NCI-H2196 treated with DMSO at 0.1 percent for 48 hours (cell line): ENCODE measurements at regions not wholly inside any gene's neighbourhood (a gene's known extent, or its start where the extent isn't known, plus 50 kb on each side); places are given as distances from the start of the nearest gene placed in this dataset.
A peak's percentile ranks its signal among the peaks of the same experiment; 100 is the strongest.
"Not testable (repeated sequence)": the region's sequence is repeated elsewhere in the genome, so short reads cannot be mapped to it uniquely, and the experiment has no call there.

Experiments used
- DNase-seq: peaks from one replicate; lab custom pipeline; 2025; ENCODE audit not compliant: unreplicated experiment; lab: John Stamatoyannopoulos, UW

GRCh38 chr7:89616829-89617228 is 537.4 kb upstream of the STEAP1 start:
- DNase-seq: not testable (repeated sequence)

- DNase-seq: no peak
These were observed 536.0 kb upstream of the STEAP1 start for GRCh38 chr7:89618274-89618673.

- no peak for DNase-seq
These were observed 532.2 kb upstream of the STEAP1 start for GRCh38 chr7:89621925-89622641.

DNA sequence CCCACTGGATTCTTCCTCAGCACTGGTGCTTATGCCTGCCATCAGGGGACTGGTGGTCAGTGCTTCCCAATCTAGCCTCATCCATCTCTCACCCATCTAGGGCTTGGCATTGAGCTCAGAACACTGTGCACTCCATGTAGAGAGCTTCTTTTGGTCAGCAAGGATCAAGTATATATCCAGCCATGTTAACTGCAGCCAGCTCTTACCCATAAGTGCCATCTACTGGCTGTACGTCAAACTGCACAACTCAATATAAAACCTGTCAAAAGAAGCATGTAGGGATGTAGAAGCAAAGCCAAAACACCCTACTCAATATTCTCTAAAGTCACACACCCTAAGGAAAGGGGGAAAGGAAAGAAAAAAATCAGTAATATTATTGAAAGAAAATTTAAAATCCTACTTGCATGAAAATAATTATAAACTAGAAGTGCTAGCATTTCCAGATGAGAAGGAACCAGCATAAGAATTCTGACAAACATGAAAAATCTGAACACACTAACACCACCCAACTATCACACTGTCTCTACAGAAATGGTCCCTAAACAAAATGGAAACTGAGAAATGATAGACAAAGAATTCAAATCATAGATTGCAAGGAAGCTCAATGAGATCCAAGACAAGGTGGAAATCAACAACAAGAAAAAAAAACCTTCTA is 531.1 kb upstream of the STEAP1 start:
- DNase-seq: peak; percentile 9

GRCh38 chr7:89624155-89624554 is 530.1 kb upstream of the STEAP1 start:
- DNase-seq: not testable (repeated sequence)

GRCh38 chr7:89648509-89648908 is 505.8 kb upstream of the STEAP1 start:
- DNase-seq: no peak

GRCh38 chr7:89655946-89656345 is 498.3 kb upstream of the STEAP1 start:
- no peak for DNase-seq

GRCh38 chr7:89661876-89662275 is 492.4 kb upstream of the STEAP1 start:
- no peak for DNase-seq

DNA sequence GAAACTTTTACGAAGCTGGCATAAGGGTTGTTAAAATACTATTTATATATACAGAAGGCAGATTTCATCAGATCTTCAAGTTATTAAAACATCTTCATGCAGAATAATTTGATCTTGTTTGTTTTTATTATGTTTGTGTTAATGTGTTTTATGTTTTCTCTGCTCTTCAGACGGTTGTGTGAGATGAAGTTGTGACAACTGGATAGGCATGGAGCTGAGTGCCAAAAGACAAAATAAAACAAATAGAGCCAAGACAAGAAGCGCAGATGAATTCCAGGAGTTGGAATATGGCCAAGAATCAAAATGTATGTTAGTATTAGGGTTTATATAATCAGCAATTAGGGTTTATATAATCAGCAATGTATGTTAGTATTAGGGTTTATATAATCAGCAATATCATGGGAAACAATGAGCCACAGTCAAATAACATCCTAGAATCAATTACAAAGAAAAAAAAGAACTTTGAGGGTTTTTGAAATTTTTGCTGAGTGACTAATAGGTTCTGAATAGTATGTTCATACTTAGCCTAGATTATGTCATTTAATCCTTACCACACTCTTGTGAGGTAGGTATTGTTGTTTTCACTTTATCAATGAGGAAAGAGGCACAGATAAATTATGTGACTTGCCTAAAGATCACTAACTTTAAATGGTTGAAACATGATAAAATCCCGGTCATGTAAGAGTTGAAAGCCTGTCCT is 488.0 kb upstream of the STEAP1 start:
- DNase-seq: no peak

GRCh38 chr7:89680161-89680560 is 474.1 kb upstream of the STEAP1 start:
- DNase-seq: no peak

DNA sequence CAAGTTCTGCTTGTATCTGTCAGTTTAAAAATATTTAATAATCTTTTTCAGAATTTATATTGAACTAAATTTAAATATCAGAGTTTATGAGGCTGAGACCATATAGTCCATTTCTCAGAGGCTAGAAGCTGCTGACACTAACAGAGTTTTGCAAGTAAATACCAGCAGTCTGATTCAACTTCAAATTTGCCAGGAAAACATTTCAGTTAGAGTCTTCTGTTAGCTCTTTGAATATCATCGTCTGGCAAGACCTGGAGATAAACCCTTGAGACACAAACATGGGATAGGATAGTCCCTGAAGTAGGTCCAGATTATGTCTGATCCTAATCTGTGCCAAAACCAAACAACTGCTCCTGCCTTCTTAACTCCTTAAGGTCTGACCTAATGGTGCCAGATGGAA is 472.8 kb upstream of the STEAP1 start:
- DNase-seq: no peak

DNA sequence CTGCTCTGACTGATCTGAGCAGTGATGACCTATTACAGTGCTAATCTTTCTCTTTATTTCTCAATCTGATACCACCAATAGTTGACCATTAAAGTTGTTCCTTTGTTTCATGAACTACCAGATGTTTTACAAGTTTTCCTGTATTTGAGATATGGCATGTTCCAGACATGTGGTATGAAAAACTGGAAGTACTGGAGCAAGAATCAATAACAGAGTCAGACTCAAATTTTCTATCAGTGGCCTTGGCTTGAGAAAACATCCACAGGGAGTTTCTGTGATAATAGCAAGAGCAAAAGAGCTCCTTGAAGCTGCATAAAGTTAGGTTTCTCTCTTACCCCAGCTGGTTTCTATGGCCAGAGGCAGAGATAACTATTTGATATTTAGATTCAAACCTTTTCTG is 469.0 kb upstream of the STEAP1 start:
- DNase-seq: no peak

DNA sequence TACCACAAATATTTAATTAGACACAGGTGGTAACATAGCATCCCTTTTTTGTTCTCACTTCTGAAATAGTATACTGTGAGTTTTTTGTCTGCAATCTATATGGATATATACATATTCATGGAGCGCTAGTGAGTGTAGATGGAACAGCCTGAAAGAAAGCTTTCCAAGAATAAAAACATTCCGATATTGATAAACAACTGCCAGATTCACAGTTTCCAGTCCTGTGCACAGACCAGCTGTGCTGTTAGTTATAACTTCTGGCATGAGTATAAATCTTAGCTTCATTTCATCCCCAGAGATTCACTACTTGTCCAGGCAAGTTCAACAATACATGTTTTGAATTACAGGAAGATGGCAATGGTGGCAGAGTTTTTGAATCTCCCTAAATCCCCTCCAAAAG is 467.1 kb upstream of the STEAP1 start:
- DNase-seq: no peak

GRCh38 chr7:89695241-89695640 is 459.0 kb upstream of the STEAP1 start:
- DNase-seq: no peak

GRCh38 chr7:89714131-89714530 is 440.1 kb upstream of the STEAP1 start:
- no peak for DNase-seq

DNA sequence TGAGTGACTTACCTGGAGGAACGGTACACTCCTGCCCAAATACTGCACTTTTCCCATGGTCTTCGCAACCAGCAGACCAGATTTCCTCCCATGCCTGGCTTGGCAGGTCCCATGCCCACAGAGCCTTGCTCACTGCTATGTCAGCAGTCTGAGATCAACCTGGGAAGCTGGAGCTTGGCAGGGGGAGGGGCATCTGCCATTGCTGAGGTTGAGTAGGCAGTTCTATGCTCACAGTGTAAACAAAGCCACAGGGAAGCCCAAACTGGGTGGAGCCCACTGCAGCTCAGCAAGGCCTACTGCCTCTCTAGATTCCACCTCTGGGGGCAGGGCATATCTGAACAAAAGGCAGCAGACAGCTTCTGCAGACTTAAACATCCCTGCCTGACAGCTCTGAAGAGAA is 435.3 kb upstream of the STEAP1 start:
- DNase-seq: not testable (repeated sequence)

- no peak for DNase-seq
These were observed 425.8 kb upstream of the STEAP1 start for GRCh38 chr7:89728481-89728880.

DNA sequence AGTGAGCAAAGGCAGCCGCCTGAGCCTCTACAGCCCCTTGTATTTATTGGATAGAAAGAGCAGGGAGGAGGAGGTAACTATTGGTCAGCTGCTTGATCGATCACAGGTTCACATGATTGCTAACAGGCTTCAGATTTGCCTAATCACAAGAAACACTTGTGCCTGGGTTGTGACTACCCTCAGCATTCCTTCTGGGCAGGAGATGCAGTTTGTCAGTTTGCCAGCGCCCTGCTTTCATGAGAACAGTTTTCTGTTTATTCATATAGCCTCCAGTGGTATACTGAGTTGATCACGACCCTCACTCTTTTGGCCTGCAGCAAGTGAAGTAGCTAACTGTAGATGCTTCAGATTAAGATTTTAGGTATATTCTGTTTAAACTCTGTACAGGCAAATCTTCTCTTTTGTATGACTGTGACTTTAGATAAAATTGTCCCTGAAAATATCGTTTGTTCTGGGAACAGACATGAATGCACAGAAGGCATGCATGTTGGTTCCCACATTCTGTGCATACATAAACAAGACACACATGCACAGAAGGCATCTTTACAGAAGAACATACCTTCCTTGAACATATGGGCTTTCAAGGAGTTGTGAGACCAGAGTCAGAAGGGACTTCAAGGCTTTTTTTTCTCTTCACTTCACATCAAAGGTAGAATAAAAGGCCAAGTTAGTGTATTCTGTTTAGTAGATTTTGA is 422.4 kb upstream of the STEAP1 start:
- DNase-seq: no peak

GRCh38 chr7:89738549-89738948 is 415.7 kb upstream of the STEAP1 start:
- DNase-seq: no peak

DNA sequence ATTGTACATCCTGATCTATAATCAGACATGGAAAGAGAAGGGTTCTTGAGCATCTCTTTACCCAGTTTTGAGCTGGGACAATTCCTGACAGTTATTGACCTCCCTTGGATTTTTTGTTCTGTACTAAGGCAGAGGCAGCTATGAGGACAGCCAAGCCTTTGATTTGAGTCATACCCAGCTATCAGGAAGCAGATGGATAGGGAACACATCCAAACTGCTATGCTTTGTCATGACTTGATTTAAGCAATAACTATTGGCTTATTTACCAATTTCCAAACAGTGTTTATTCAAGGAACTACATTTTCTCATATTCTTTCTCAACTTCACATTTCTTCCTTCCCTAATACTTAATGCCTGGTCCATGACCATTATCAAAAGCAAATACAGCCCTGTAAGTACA is 396.4 kb upstream of the STEAP1 start:
- DNase-seq: no peak

- DNase-seq: no peak
These were observed 393.6 kb upstream of the STEAP1 start for GRCh38 chr7:89760690-89761089.

GRCh38 chr7:89761173-89761572 is 393.1 kb upstream of the STEAP1 start:
- no peak for DNase-seq
